ENCODE measurements at regions not wholly inside any gene's neighbourhood (a gene's known extent, or its start where the extent isn't known, plus 50 kb on each side); places are given as distances from the start of the nearest gene placed in this dataset.

DNA sequence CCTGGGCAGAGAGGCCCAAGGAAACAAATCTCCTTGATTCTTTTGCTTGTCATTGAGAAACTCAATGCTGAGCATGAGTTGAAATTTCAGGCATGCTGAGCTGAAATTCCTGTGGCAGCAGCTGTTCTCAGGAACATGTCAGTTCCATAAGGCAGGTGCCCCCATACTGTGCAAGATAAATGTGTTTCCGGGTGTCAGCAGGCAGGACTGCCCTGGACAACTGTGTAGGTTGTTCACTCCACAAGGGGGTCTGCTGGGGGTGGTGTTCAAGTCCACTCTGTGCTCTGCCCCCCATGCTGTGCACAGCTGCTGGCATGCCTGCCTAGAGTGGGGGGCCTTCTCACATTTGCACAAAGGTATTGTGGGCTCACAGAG is 133.7 kb downstream of the CTTN start:
- Histone ChIP-seq H3K4me3 (no peak overlapping the region), H3K36me3 (no peaks in the 10 kb centered on the region), H3K9me3 (peaks cover 14% of the 10 kb centered on the region), H4K20me1 (no peaks in the 10 kb centered on the region), H3K9ac (no peak overlapping the region), H3K27ac (no peak overlapping the region), H3K4me2 (no peak overlapping the region), H3K27me3 (no peaks in the 10 kb centered on the region), H3K4me1 (no peaks in the 10 kb centered on the region)
- no peak for TF ChIP-seq Cebpa-rat (IDR thresholded peaks at IDR 0.05)

DNA sequence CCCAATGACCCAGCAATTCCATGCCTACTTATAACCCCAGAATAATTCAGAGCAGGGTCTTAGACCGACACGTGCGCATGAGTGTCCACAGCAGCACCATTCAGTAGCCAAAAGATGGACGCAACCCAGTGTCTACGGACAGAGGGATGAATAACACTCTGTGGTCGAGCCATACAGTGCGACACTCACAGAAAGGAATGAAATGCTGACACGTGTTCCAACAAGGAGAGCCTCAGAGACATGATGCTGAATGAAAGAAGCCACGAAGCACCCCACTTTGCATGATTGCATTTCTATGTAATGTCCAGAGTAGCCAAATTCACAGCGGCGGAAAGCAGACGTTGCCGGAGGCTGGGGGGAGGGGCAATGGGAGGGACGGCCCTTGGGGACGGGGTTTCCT is 134.4 kb downstream of the CTTN start:
- no peaks in the 10 kb centered on the region for H3K36me3 ChIP-seq
- H3K9ac ChIP-seq: no peak overlapping the region
- H3K4me1 ChIP-seq: no peaks in the 10 kb centered on the region
- no peaks in the 10 kb centered on the region for H4K20me1 ChIP-seq
- H3K27ac ChIP-seq: no peak overlapping the region
- H3K27me3 ChIP-seq: no peaks in the 10 kb centered on the region
- no peak for TF ChIP-seq Cebpa-rat (IDR thresholded peaks at IDR 0.05)
- no peak overlapping the region for H3K4me2 ChIP-seq
- H3K4me3 ChIP-seq: no peak overlapping the region
- peaks cover 14% of the 10 kb centered on the region for H3K9me3 ChIP-seq

DNA sequence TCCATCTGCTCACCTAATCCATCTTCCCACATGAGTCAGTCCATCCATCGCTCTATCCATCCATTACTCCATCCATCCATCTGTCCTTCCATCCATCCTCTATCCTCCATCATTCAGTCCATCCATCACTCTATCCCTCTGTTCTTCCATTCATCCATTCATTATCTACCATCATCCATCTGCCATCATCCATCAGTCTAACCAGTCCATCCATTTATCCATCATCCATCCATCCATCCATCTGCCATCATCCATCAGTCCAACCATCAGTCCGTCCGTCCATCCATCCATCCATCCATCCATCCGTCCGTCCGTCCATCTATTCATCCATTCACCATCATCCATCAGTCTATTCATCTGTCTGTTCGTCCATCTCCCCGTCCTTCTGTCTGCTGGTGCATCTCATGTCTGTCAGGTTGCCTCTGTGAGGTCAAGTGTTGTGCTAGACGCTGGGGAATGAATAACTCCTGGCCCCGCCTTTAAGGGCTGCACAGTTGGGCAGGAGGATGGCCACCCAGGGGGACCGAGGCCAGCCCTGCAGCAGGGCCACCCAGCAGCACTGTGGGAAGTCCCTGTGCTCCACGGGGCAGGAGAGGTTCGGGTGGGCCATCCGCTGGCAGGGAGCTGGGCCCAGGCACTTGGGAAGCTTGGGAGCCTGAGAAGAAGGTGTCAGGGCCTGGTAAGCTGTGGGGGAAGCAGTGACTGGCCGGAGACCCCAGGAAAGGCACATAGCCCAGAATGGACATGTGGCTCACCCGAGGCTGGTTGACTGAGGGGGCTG is 137.1 kb downstream of the CTTN start:
- H3K27ac ChIP-seq: no peak overlapping the region
- no peak for TF ChIP-seq Cebpa-rat (IDR thresholded peaks at IDR 0.05)
- peaks cover 14% of the 10 kb centered on the region for H3K9me3 ChIP-seq
- no peaks in the 10 kb centered on the region for H3K36me3 ChIP-seq
- H4K20me1 ChIP-seq: no peaks in the 10 kb centered on the region; the same call in 1 of the 2 replicates
- no peak overlapping the region for H3K4me2 ChIP-seq
- no peak overlapping the region for H3K9ac ChIP-seq
- no peak overlapping the region for H3K4me3 ChIP-seq
- H3K4me1 ChIP-seq: 0 out of 2 replicates have a peak, but pooled peaks cover 5% of the 10 kb centered on the region
- no peaks in the 10 kb centered on the region for H3K27me3 ChIP-seq

DNA sequence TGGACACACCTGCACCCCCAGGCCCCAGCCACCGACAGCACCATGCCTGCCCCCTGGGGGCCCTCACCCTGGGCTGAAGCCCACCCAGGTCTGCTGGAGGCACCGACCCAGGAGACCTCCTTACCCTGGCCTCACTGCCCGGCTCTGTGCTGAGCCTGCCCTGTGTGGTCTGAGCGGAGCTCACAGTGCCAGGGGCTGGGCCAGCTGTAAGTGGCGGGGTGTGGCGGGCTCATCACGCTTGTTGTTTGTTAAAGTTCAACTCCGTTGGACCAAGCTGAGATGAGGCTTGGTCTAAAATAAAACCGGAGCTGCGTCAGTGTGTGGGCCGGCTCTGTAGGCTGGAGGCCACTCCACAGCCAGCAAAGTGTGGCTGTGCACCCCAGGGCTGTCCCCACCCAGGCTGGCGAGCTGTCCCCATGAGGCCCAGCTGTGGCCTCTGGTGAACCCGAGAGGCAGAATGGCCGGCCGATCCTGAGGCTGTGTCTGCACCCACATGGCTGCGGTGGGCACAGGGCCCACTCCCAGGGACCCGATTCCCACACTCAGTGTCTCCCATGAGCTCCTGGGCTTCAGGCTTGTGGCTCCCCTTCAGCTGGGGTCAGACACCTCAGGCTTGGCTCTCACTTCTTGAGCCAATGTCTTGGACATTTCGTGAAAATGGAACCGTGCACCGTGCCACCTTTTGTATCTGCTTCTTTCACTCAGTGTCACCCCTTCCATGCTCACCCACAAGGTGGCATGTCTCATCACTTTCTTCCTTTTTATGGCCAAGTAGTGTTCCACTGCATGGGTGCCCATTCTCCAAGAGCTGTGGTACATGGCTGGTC is 137.9 kb downstream of the CTTN start:
- H3K4me2 ChIP-seq: no peak overlapping the region
- no peaks in the 10 kb centered on the region for H3K27me3 ChIP-seq
- no peaks in the 10 kb centered on the region; the same call in 1 of the 2 replicates for H4K20me1 ChIP-seq
- TF ChIP-seq Cebpa-rat (IDR thresholded peaks at IDR 0.05): no peak
- no peaks in the 10 kb centered on the region for H3K36me3 ChIP-seq
- 0 out of 2 replicates have a peak, but pooled peaks cover 5% of the 10 kb centered on the region for H3K4me1 ChIP-seq
- no peak overlapping the region for H3K27ac ChIP-seq
- H3K4me3 ChIP-seq: no peak overlapping the region
- H3K9me3 ChIP-seq: peaks cover 14% of the 10 kb centered on the region
- H3K9ac ChIP-seq: no peak overlapping the region

DNA sequence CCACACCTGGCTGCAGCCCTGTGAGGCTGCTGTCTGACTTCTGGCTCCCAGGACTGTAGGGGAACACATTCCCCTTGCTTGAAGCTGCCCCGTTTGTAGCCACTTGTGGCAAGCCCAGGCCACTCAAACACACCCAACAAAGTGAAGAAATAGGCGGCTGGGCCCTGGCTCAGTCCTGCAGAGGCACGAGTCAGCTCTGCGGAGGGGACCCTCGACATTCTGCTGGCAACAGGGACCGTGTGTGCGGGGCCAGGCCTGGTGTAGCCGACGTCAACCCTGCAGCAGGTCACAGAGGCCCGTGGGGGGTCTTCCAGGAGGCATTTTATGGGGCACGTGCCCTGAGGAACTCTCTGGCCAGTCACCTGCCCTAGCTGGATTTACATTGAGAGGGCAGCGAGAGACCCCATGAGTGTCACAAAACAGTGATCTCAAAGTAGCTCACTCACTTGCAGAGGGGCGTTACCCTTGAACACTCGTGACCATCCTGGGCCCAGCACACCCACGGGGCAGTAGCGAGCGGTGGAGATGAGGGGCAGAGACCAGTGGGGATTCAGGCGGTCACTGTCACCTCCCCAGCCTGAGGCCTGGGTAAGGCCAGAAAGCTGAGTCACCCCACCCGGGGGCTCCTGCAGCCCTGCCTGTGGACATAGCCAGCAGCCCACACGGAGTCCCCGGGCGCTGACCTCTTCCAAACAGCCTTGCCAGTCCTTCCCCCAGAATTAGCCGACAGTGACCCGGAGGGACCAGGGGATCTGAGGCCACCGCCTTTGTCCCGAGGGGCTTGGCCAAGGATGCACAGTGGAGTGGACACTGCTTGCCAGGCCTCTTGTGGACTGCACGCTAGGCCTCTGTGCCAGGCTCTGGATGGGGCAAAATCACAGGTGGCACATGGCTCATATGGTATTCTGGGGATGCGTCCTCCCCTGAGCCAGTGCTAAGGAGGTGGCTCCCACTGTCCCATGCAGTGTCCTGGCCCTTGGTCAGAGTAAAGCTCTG is 139.5 kb downstream of the CTTN start:
- Histone ChIP-seq H3K27me3 (no peaks in the 10 kb centered on the region), H4K20me1 (no peaks in the 10 kb centered on the region; the same call in 1 of the 2 replicates), H3K4me3 (no peak overlapping the region), H3K4me2 (no peak overlapping the region), H3K4me1 (0 out of 2 replicates have a peak, but pooled peaks cover 5% of the 10 kb centered on the region), H3K27ac (no peak overlapping the region), H3K36me3 (no peaks in the 10 kb centered on the region), H3K9me3 (peaks cover 14% of the 10 kb centered on the region), H3K9ac (no peak overlapping the region)
- no peak for TF ChIP-seq Cebpa-rat (IDR thresholded peaks at IDR 0.05)

DNA sequence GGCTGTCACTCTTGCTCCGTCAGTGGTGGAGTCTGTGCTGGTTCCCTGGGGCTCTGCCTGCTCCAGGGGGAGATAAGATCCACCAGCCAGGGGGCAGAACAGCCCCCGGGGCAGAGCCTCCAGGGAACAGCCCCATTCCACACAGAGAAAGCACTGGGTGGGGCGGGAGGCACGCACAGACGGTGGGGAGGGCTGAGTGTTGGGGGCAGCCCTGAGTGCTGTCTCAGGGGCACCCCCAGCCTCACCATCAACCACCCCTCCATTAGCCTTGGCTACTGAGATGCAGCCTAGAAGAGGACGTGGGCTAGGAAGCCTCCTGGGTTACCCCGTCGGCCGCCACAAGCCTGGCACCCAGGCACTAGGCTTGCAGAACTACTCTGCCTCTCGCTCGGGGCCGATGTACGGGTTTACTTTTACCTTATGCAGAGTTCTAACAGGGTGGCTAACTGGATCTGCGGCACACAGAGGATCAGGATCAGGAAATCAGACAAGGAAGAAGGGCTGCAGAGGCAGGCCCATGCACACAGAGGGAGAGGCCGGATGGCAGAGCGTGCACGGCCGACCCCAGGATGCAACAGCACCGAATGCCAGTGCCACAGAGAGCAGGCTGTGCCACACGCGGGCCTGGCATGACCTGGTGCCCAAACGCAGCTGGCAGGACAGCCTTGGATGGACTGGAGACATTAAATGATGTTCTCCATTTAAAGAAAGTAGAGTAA is 140.5 kb downstream of the CTTN start:
- no peak overlapping the region for H3K27ac ChIP-seq
- no peaks in the 10 kb centered on the region for H3K36me3 ChIP-seq
- no peak overlapping the region for H3K9ac ChIP-seq
- H3K4me1 ChIP-seq: 0 out of 2 replicates have a peak, but pooled peaks cover 5% of the 10 kb centered on the region
- no peak overlapping the region for H3K4me3 ChIP-seq
- H3K27me3 ChIP-seq: no peaks in the 10 kb centered on the region
- no peak for TF ChIP-seq Cebpa-rat (IDR thresholded peaks at IDR 0.05)
- no peaks in the 10 kb centered on the region; the same call in 1 of the 2 replicates for H4K20me1 ChIP-seq
- no peak overlapping the region for H3K4me2 ChIP-seq
- peaks cover 11% of the 10 kb centered on the region for H3K9me3 ChIP-seq

DNA sequence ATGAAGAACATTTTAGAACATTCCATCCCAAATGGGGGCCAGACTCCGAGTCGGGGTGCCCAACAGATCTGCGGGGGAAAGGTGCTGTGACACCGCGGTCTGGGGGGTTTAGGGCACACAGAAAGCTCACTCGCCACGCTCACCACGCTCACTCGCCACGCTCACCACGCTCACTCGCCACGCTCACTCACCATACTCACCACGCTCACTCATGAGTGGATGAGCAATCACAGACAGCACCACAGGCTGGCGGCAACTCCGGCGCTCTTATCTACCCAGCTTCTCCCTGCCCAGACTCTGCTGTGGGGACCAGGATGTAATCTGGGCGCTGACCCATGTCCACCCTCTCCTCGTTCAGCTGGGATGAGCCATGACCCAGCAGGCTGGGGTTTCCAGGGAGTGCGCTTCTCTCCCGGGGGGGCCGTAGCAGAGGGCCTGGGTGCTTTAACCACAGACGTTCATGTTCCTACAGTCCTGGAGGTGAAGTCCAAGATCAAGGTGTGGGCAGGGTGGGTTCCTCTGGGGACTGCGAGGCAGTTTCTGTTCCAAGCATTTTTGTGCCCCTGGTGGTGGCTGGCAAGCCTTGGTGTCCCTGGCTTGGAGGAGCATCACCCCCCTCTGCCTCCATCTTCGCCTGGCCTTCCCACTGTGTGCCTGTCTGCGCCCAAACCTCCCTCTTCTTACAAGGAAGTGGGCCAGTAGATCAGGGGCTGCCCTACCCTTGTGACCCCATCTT is 141.2 kb downstream of the CTTN start:
- H3K27ac ChIP-seq: no peak overlapping the region
- no peak overlapping the region for H3K4me2 ChIP-seq
- H3K4me3 ChIP-seq: no peak overlapping the region
- no peaks in the 10 kb centered on the region; the same call in 1 of the 2 replicates for H4K20me1 ChIP-seq
- H3K36me3 ChIP-seq: no peaks in the 10 kb centered on the region
- no peak overlapping the region for H3K9ac ChIP-seq
- 0 out of 2 replicates have a peak, but pooled peaks cover 5% of the 10 kb centered on the region for H3K4me1 ChIP-seq
- H3K9me3 ChIP-seq: 0 out of 2 replicates have a peak, but pooled peaks cover 4% of the 10 kb centered on the region
- TF ChIP-seq Cebpa-rat (IDR thresholded peaks at IDR 0.05): no peak
- no peaks in the 10 kb centered on the region for H3K27me3 ChIP-seq

DNA sequence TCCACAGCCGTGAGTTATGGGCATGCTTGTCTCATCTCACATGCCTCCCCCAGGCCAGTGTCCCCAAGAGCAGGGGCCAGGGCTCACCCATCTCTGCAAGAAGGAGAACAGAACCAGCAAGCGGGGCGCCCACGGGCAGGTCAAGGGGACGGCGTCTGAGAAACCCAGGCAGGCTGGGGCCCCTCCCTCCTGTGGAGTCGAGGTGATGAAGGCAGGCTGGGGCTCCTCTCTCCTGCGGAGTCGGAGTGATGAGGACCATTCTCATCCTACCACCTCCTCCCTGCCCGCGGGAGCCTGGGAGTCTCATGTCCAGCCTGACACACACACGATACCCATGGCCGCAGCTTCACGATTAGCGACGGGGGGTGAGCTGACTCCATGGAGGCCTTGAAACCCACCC is 141.9 kb downstream of the CTTN start:
- no peak for TF ChIP-seq Cebpa-rat (IDR thresholded peaks at IDR 0.05)
- no peak overlapping the region for H3K9ac ChIP-seq
- H3K4me2 ChIP-seq: no peak overlapping the region
- H3K9me3 ChIP-seq: no peaks in the 10 kb centered on the region
- H3K4me3 ChIP-seq: no peak overlapping the region
- 0 out of 2 replicates have a peak, but pooled peaks cover 5% of the 10 kb centered on the region for H3K4me1 ChIP-seq
- no peak overlapping the region for H3K27ac ChIP-seq
- H3K27me3 ChIP-seq: no peaks in the 10 kb centered on the region
- no peaks in the 10 kb centered on the region; the same call in 1 of the 2 replicates for H4K20me1 ChIP-seq
- H3K36me3 ChIP-seq: no peaks in the 10 kb centered on the region

Data from BLaER1 (cell line).